ENCODE measurements at regions not wholly inside any gene's neighbourhood (a gene's known extent, or its start where the extent isn't known, plus 50 kb on each side); places are given as distances from the start of the nearest gene placed in this dataset.
A peak's percentile ranks its signal among the peaks of the same experiment; 100 is the strongest.
"Not testable (repeated sequence)": the region's sequence is repeated elsewhere in the genome, so short reads cannot be mapped to it uniquely, and the experiment has no call there.

- intact Hi-C loops (cut with DNase I) = no loop called here
- DNase-seq (no peak), ATAC-seq (ENCODE audit: poor library complexity) (no peak)
Observed at GRCh38 chr2:192473331-192473730, 278.6 kb upstream of the TMEFF2 start.

GRCh38 chr2:192471982-192472381, 277.2 kb upstream of the TMEFF2 start:
- intact Hi-C loops (cut with DNase I) = no loop called here
- ATAC-seq (ENCODE audit: poor library complexity) = no peak

GRCh38 chr2:192469612-192470011, 274.9 kb upstream of the TMEFF2 start:
- no peak for ATAC-seq (ENCODE audit: poor library complexity)
- intact Hi-C loops (cut with DNase I) = no loop called here
- no peak for DNase-seq

More at GRCh38 chr2:192471982-192472381, 277.2 kb upstream of the TMEFF2 start:
- no peak for DNase-seq

GRCh38 chr2:192467953-192468660, 273.4 kb upstream of the TMEFF2 start:
- intact Hi-C loops (cut with DNase I) = no loop called here
- ATAC-seq (ENCODE audit: poor library complexity) = no peak
- no peak for DNase-seq

- intact Hi-C loops (cut with DNase I) = no loop called here
- ATAC-seq (ENCODE audit: poor library complexity) = no peak
- DNase-seq = no peak
Observed at GRCh38 chr2:192465141-192465540, 270.4 kb upstream of the TMEFF2 start.

GRCh38 chr2:192459422-192459821, 264.7 kb upstream of the TMEFF2 start:
- DNase-seq = no peak
- ATAC-seq (ENCODE audit: poor library complexity) = no peak
- intact Hi-C loops (cut with DNase I) = no loop called here

GRCh38 chr2:192448881-192449280, 254.1 kb upstream of the TMEFF2 start:
- DNase-seq (no peak), ATAC-seq (ENCODE audit: poor library complexity) (no peak)
- intact Hi-C loops (cut with DNase I) = no loop called here

- DNase-seq = no peak
- intact Hi-C loops (cut with DNase I) = no loop called here
- ATAC-seq (ENCODE audit: poor library complexity) = no peak
Observed at GRCh38 chr2:192444286-192444838, 249.6 kb upstream of the TMEFF2 start.

- intact Hi-C loops (cut with DNase I) = no loop called here
- DNase-seq (no peak), ATAC-seq (ENCODE audit: poor library complexity) (no peak)
Observed at GRCh38 chr2:192443831-192444230, 249.1 kb upstream of the TMEFF2 start.

- DNase-seq (no peak), ATAC-seq (ENCODE audit: poor library complexity) (no peak)
- intact Hi-C loops (cut with DNase I) = no loop called here
Observed at GRCh38 chr2:192438239-192438638, 243.5 kb upstream of the TMEFF2 start.

GRCh38 chr2:192437653-192438052, 242.9 kb upstream of the TMEFF2 start:
- no peak for DNase-seq
- ATAC-seq (ENCODE audit: poor library complexity) = no peak
- intact Hi-C loops (cut with DNase I) = no loop called here

GRCh38 chr2:192424243-192424642, 229.5 kb upstream of the TMEFF2 start:
- intact Hi-C loops (cut with DNase I) = no loop called here
- DNase-seq (no peak), ATAC-seq (ENCODE audit: poor library complexity) (no peak)

GRCh38 chr2:192419786-192420185, 225.1 kb upstream of the TMEFF2 start:
- intact Hi-C loops (cut with DNase I) = no loop called here
- no peak for DNase-seq
- no peak for ATAC-seq (ENCODE audit: poor library complexity)

GRCh38 chr2:192416060-192416459, 221.3 kb upstream of the TMEFF2 start:
- ATAC-seq (ENCODE audit: poor library complexity) (no peak), DNase-seq (no peak)
- intact Hi-C loops (cut with DNase I) = no loop called here

GRCh38 chr2:192414794-192415193, 220.1 kb upstream of the TMEFF2 start:
- DNase-seq (peak; percentile 32), ATAC-seq (ENCODE audit: poor library complexity) (no peak)
- intact Hi-C loops (cut with DNase I) = no loop called here

GRCh38 chr2:192413812-192414681, 219.3 kb upstream of the TMEFF2 start:
- ATAC-seq (ENCODE audit: poor library complexity) = no peak
- no peak for DNase-seq
- intact Hi-C loops (cut with DNase I) = no loop called here

GRCh38 chr2:192412866-192413265, 218.1 kb upstream of the TMEFF2 start:
- ATAC-seq (ENCODE audit: poor library complexity); DNase-seq; intact Hi-C loops (cut with DNase I): not testable (repeated sequence)

- DNase-seq (no peak), ATAC-seq (ENCODE audit: poor library complexity) (no peak)
- intact Hi-C loops (cut with DNase I) = no loop called here
Observed at GRCh38 chr2:192412394-192412793, 217.7 kb upstream of the TMEFF2 start.

- ATAC-seq (ENCODE audit: poor library complexity) (no peak), DNase-seq (no peak)
- intact Hi-C loops (cut with DNase I) = no loop called here
Observed at GRCh38 chr2:192411755-192412154, 217.0 kb upstream of the TMEFF2 start.

- ATAC-seq (ENCODE audit: poor library complexity) (no peak), DNase-seq (no peak)
- intact Hi-C loops (cut with DNase I) = no loop called here
Observed at GRCh38 chr2:192410319-192410718, 215.6 kb upstream of the TMEFF2 start.
